SK-N-SH treated with all-trans-retinoic acid at 6 μM for 48 hours (cell line): ENCODE measurements at regions not wholly inside any gene's neighbourhood (a gene's known extent, or its start where the extent isn't known, plus 50 kb on each side); places are given as distances from the start of the nearest gene placed in this dataset.

Source experiments
- ATAC-seq: fragments of 200-7000 bp; cut with Tn5 transposase; 3 replicates; pipeline ENCODE4 v1.9.1; 2020; ENCODE audit warnings: mild to moderate bottlenecking, moderate library complexity
- ARNTL ChIP-seq: fragments of 450-650 bp; formaldehyde crosslinking; IDR thresholded peaks from 2 replicates; pipeline ENCODE4 v1.5.0; 2020; ENCODE audit warnings: low read depth, mild to moderate bottlenecking, moderate library complexity, borderline replicate concordance
- BACH2 ChIP-seq: fragments of 250-450 bp; sonication (Bioruptor Pico); IDR thresholded peaks from 2 replicates; pipeline ENCODE4 v1.9.0; 2021; ENCODE audit warnings: mild to moderate bottlenecking, borderline replicate concordance
- CREB5 ChIP-seq: fragments of 250-450 bp; sonication (Bioruptor Pico); IDR thresholded peaks from 2 replicates; pipeline ENCODE4 v1.5.1; 2020; ENCODE audit warnings: low read depth, mild to moderate bottlenecking, moderate library complexity
- CSDC2 ChIP-seq: fragments of 250-450 bp; sonication (Bioruptor Pico); IDR thresholded peaks from 2 replicates; pipeline ENCODE4 v1.5.0; 2020; ENCODE audit warnings: mild to moderate bottlenecking, moderate library complexity
- CSRNP3 ChIP-seq: fragments of 250-450 bp; sonication (Bioruptor Pico); IDR thresholded peaks from 2 replicates; pipeline ENCODE4 v1.5.1; 2021; ENCODE audit warnings: mild to moderate bottlenecking, moderate library complexity
- ESRRG ChIP-seq: fragments of 250-450 bp; sonication (Bioruptor Pico); IDR thresholded peaks from 2 replicates; pipeline ENCODE4 v1.6.1; 2021; ENCODE audit warnings: mild to moderate bottlenecking
- GLIS3 ChIP-seq: fragments of 250-450 bp; sonication (Bioruptor Pico); IDR thresholded peaks from 2 replicates; pipeline ENCODE4 v1.5.0; 2020; ENCODE audit warnings: mild to moderate bottlenecking, moderate library complexity
- ISL1 ChIP-seq: fragments of 250-450 bp; sonication (Bioruptor Pico); IDR thresholded peaks from 2 replicates; pipeline ENCODE4 v2.1.2; 2022; ENCODE audit warnings: mild to moderate bottlenecking, moderate library complexity
- OSR1 ChIP-seq: fragments of 250-450 bp; sonication (Bioruptor Pico); IDR thresholded peaks from 2 replicates; pipeline ENCODE4 v1.8.0; 2022; ENCODE audit warnings: moderate library complexity, mild to moderate bottlenecking, inconsistent platforms
- PPARA ChIP-seq: fragments of 250-450 bp; sonication (Bioruptor Pico); IDR thresholded peaks from 2 replicates; pipeline ENCODE4 v1.5.0; 2020; ENCODE audit warnings: mild to moderate bottlenecking, borderline replicate concordance
- RARB ChIP-seq: fragments of 250-450 bp; sonication (Bioruptor Pico); IDR thresholded peaks from 2 replicates; pipeline ENCODE4 v1.8.0; 2021; ENCODE audit warnings: mild to moderate bottlenecking, moderate library complexity
- SNAI2 ChIP-seq: fragments of 250-450 bp; sonication (Bioruptor Pico); IDR thresholded peaks from 2 replicates; pipeline ENCODE4 v1.5.0; 2020; ENCODE audit warnings: mild to moderate bottlenecking, moderate library complexity
- TCF4 ChIP-seq: fragments of 250-450 bp; sonication (Bioruptor Pico); IDR thresholded peaks from 2 replicates; pipeline ENCODE4 v1.8.0; 2021; ENCODE audit warnings: mild to moderate bottlenecking, moderate library complexity, borderline replicate concordance
- TOX ChIP-seq: fragments of 250-450 bp; sonication (Bioruptor Pico); IDR thresholded peaks from 2 replicates; pipeline ENCODE4 v1.8.0; 2021; ENCODE audit warnings: mild to moderate bottlenecking, moderate library complexity, borderline replicate concordance
- TSHZ2 ChIP-seq: fragments of 250-450 bp; sonication (Bioruptor Pico); IDR thresholded peaks from 2 replicates; pipeline ENCODE4 v1.5.0; 2020; ENCODE audit warnings: mild to moderate bottlenecking, moderate library complexity
- ZFP3 ChIP-seq: fragments of 250-450 bp; sonication (Bioruptor Pico); IDR thresholded peaks from 2 replicates; pipeline ENCODE4 v1.5.0; 2020; ENCODE audit warnings: mild to moderate bottlenecking, moderate library complexity
- ZNF565 ChIP-seq: fragments of 450-650 bp; formaldehyde crosslinking; conservative IDR thresholded peaks from 2 replicates; pipeline ENCODE4 v1.5.0; 2020; ENCODE audit warnings: low read depth, mild to moderate bottlenecking, moderate library complexity
- ZNF70 ChIP-seq: fragments of 450-650 bp; formaldehyde crosslinking; IDR thresholded peaks from 2 replicates; pipeline ENCODE4 v1.5.0; 2020; ENCODE audit warnings: mild to moderate bottlenecking, moderate library complexity
- ZNF8 ChIP-seq: fragments of 450-650 bp; formaldehyde crosslinking; IDR thresholded peaks from 2 replicates; pipeline ENCODE4 v1.5.0; 2020; ENCODE audit warnings: mild to moderate bottlenecking, moderate library complexity
- TF ChIP-seq, protein P1 (sequence below): fragments of 250-450 bp; sonication (Bioruptor Pico); IDR thresholded peaks from 2 replicates; pipeline ENCODE4 v1.8.0; 2020; ENCODE audit warnings: mild to moderate bottlenecking, moderate library complexity, borderline replicate concordance
- TF ChIP-seq, protein P2 (sequence below): fragments of 250-450 bp; sonication (Bioruptor Pico); IDR thresholded peaks from 2 replicates; pipeline ENCODE4 v1.8.0; 2021; ENCODE audit warnings: low read depth, mild to moderate bottlenecking, moderate library complexity, borderline replicate concordance

DNA sequence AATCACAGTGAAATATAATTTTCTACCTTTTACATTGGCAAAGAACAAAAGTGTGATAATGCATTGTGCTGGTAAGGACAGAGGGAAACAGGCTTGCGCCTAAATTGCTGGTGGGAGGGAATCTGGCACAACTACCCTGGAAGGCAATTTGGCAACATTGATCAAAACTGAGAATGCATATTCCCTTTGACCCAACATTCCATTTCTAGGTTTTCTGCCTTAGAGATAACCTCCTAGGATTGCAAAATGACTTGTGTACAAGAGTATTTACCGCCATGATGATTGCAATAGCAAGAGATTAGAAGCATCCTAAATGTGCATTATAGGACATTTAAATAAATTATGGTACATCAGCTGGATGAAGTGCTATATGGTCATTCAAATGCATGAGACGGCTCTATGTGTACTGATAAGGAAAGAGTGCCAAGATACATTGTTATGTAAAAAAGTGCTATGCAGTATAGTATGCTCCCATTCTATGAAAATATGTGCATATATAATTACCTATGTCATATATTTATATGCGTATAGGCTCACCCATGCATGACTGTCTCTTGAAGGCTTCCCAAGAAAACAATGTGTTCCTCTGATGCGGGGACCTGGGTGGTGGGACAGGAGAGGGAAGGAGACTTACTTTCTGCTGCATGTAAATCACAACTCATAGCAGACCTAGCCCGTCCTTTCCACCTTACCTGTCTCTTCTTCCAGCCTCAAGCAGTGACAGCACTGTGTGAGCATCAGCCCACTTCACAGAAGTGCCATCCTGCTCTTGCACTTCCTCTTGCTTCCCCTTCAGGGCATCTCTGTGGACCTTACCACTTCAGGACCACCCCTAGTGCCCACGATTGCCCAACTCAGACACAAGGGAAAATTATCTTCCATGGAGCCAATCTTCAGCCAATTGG is 249.9 kb upstream of the TLE3 start:
- ATAC-seq: no peak
- no peak for TF ChIP-seq TCF4 (CRISPR knock-in tag)
- no peak for TF ChIP-seq BACH2
- no peak for TF ChIP-seq ESRRG (CRISPR knock-in tag)
- no peak for TF ChIP-seq ISL1
- TF ChIP-seq SNAI2 (CRISPR knock-in tag): no peak
- no peak for TF ChIP-seq ARNTL (CRISPR knock-in tag)
- no peak for TF ChIP-seq ZNF8 (CRISPR knock-in tag)
- TF ChIP-seq GLIS3 (CRISPR knock-in tag): no peak

GRCh38 chr15:70345251-70346019 is 247.7 kb upstream of the TLE3 start:
- ATAC-seq: no peak
- TF ChIP-seq BACH2 (no peak), SNAI2 (CRISPR knock-in tag) (no peak), CSRNP3 (CRISPR knock-in tag) (no peak)

GRCh38 chr15:70344666-70345065 is 246.9 kb upstream of the TLE3 start:
- ATAC-seq: no peak
- no peak for TF ChIP-seq CSRNP3 (CRISPR knock-in tag)
- no peak for TF ChIP-seq CSDC2 (CRISPR knock-in tag)
- no peak for TF ChIP-seq CREB5 (CRISPR knock-in tag)
- no peak for TF ChIP-seq ESRRG (CRISPR knock-in tag)
- no peak for TF ChIP-seq TCF4 (CRISPR knock-in tag)
- TF ChIP-seq, protein P1, sequence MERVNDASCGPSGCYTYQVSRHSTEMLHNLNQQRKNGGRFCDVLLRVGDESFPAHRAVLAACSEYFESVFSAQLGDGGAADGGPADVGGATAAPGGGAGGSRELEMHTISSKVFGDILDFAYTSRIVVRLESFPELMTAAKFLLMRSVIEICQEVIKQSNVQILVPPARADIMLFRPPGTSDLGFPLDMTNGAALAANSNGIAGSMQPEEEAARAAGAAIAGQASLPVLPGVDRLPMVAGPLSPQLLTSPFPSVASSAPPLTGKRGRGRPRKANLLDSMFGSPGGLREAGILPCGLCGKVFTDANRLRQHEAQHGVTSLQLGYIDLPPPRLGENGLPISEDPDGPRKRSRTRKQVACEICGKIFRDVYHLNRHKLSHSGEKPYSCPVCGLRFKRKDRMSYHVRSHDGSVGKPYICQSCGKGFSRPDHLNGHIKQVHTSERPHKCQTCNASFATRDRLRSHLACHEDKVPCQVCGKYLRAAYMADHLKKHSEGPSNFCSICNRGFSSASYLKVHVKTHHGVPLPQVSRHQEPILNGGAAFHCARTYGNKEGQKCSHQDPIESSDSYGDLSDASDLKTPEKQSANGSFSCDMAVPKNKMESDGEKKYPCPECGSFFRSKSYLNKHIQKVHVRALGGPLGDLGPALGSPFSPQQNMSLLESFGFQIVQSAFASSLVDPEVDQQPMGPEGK (CRISPR knock-in tag): no peak
- TF ChIP-seq RARB: no peak
- TF ChIP-seq BACH2: no peak
- TF ChIP-seq PPARA (CRISPR knock-in tag): no peak
- TF ChIP-seq OSR1 (CRISPR knock-in tag): no peak
- TF ChIP-seq TOX (CRISPR knock-in tag): no peak
- TF ChIP-seq ZFP3 (CRISPR knock-in tag): no peak
- TF ChIP-seq ISL1: no peak
- TF ChIP-seq ZNF70 (CRISPR knock-in tag): no peak
- TF ChIP-seq, all 23 proteins: peak for 0

- TF ChIP-seq ISL1 (no peak), CSDC2 (CRISPR knock-in tag) (no peak), TSHZ2 (peak; percentile 25; the same call in 1 of the 2 replicates), OSR1 (CRISPR knock-in tag) (no peak), ZNF565 (CRISPR knock-in tag) (no peak), BACH2 (no peak)
- TF ChIP-seq, protein P2, sequence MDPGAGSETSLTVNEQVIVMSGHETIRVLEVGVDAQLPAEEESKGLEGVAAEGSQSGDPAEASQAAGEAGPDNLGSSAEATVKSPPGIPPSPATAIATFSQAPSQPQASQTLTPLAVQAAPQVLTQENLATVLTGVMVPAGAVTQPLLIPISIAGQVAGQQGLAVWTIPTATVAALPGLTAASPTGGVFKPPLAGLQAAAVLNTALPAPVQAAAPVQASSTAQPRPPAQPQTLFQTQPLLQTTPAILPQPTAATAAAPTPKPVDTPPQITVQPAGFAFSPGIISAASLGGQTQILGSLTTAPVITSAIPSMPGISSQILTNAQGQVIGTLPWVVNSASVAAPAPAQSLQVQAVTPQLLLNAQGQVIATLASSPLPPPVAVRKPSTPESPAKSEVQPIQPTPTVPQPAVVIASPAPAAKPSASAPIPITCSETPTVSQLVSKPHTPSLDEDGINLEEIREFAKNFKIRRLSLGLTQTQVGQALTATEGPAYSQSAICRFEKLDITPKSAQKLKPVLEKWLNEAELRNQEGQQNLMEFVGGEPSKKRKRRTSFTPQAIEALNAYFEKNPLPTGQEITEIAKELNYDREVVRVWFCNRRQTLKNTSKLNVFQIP (CRISPR knock-in tag): no peak
- ATAC-seq: no peak
These were observed 246.4 kb upstream of the TLE3 start for GRCh38 chr15:70343961-70344621.
